SU-DHL-6 (cell line): ENCODE measurements at regions not wholly inside any gene's neighbourhood (a gene's known extent, or its start where the extent isn't known, plus 50 kb on each side); places are given as distances from the start of the nearest gene placed in this dataset.

Source experiments
- CTCF ChIP-seq: fragments of 200-600 bp; sonication (generic); IDR thresholded peaks from one replicate; pipeline ENCODE4 v1.5.1; 2017; ENCODE audit warnings: antibody characterized with exemption, mild to moderate bottlenecking, low read length, moderate library complexity; ENCODE audit not compliant: insufficient read depth, poor library complexity, severe bottlenecking
- EZH2phosphoT487 ChIP-seq: fragments of 200-600 bp; sonication (generic), shearing (Covaris generic); conservative IDR thresholded peaks from 2 replicates; pipeline ENCODE4 v1.6.1; 2018; ENCODE audit warnings: mild to moderate bottlenecking, antibody characterized with exemption, low read length, moderate library complexity, mixed read lengths

- no peak for TF ChIP-seq EZH2phosphoT487
- TF ChIP-seq CTCF = no peak
Observed at GRCh38 chr14:58774531-58774930, 136.8 kb downstream of the DACT1 start.
